Nephron progenitor cell (in vitro differentiated cells): ENCODE measurements at regions not wholly inside any gene's neighbourhood (a gene's known extent, or its start where the extent isn't known, plus 50 kb on each side); places are given as distances from the start of the nearest gene placed in this dataset.

Experiments
- DNase-seq: peaks from one replicate; pipeline ENCODE4 v3.0.0; 2021
- H3K27ac Mint-ChIP-seq: 2 replicates; pipeline ENCODE4 v1.8.0; 2021; ENCODE audit warnings: mild to moderate bottlenecking, moderate library complexity, mixed read lengths
- H3K27me3 Mint-ChIP-seq: 2 replicates; pipeline ENCODE4 v1.8.0; 2021; ENCODE audit warnings: mild to moderate bottlenecking, low read depth, mixed read lengths; ENCODE audit not compliant: poor library complexity
- H3K36me3 Mint-ChIP-seq: 2 replicates; pipeline ENCODE4 v1.8.0; 2021; ENCODE audit warnings: low read depth, mixed read lengths
- H3K4me1 Mint-ChIP-seq: 2 replicates; pipeline ENCODE4 v1.8.0; 2021; ENCODE audit warnings: mixed read lengths
- H3K4me3 Mint-ChIP-seq: 2 replicates; pipeline ENCODE4 v1.8.0; 2021; ENCODE audit warnings: mild to moderate bottlenecking, moderate library complexity, mixed read lengths
- H3K9me3 Mint-ChIP-seq: 2 replicates; pipeline ENCODE4 v1.8.0; 2021; ENCODE audit warnings: mild to moderate bottlenecking, moderate library complexity, mixed read lengths
- CTCF ChIP-seq: fragments of 200-600 bp; sonication (generic); IDR thresholded peaks from 2 replicates; pipeline ENCODE4 v1.5.0; 2021; ENCODE audit warnings: antibody characterized with exemption

DNA sequence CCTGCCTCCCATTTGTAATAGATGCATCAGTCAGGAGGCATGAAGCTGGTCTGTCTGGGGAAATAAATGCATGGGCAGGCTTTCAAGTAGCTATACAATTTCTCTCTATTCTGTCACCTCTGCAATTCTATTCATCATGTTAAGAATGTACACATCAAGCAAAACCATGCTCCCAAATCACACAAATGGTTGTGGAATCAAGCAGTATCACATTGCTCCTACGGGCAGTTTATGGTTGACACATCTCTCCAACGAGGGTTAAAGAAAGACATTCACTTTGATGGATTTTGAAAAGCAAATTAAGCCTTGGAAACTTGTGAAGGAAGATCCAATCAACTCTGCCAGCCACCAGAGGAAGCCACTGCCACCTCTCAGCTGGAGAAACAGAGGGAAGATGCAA lies 1277.4 kb upstream of the TMEM132C start:
- Mint-ChIP-seq H3K4me1 (no peaks in the 10 kb centered on the region), H3K9me3 (peaks cover 20% of the 10 kb centered on the region), H3K4me3 (no peak overlapping the region), H3K27ac (no peak overlapping the region), H3K27me3 (peaks cover 11% of the 10 kb centered on the region), H3K36me3 (no peaks in the 10 kb centered on the region)
- TF ChIP-seq CTCF, result no peak
- DNase-seq, result no peak

DNA sequence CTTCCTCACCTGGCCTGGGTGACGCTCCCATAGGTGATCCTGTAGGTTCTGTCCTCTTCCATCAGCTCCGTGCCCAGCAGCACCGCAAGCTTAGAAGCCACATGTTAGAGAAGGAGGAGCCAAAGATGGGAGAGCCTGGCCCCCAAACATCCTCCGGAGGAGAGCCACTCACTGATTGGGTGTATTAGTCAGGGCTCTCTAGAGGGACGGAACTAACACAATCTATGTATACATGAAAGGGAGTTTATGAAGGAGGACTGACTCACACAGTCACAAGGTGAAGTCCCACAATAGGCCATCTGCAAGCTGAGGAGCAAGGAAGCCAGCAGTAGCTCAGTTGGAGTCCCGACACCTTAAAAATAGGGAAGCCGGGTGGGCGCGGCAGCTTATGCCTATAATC lies 1273.1 kb upstream of the TMEM132C start:
- Mint-ChIP-seq H3K27ac (no peak overlapping the region), H3K27me3 (peaks cover 15% of the 10 kb centered on the region), H3K9me3 (no peaks in the 10 kb centered on the region), H3K4me3 (no peak overlapping the region), H3K4me1 (no peaks in the 10 kb centered on the region), H3K36me3 (no peaks in the 10 kb centered on the region)
- no peak for DNase-seq
- no peak for TF ChIP-seq CTCF

DNA sequence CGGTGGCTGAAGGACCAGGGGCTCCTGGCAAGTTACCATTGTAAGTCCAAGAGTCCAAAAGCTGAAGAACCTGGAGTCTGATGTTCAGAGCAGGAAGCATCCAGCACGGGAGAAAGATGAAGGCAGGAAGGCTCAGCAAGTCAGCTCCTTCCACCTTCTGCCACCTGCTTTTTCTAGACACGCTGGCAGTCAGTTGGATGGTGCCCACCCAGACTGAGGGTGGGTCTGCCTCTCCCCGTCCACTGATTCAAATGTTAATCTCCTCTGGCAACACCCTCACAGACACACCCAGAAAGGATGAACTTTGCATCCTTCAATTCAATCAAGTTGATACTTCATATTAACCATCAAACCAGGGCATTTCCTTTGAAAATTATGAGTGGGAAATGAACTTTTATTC lies 1272.4 kb upstream of the TMEM132C start:
- H3K36me3 Mint-ChIP-seq, result no peaks in the 10 kb centered on the region
- H3K9me3 Mint-ChIP-seq, result no peaks in the 10 kb centered on the region
- peaks cover 12% of the 10 kb centered on the region for H3K27me3 Mint-ChIP-seq
- TF ChIP-seq CTCF, result no peak
- H3K4me1 Mint-ChIP-seq, result no peaks in the 10 kb centered on the region
- DNase-seq, result no peak
- no peak overlapping the region for H3K27ac Mint-ChIP-seq
- no peak overlapping the region for H3K4me3 Mint-ChIP-seq

DNA sequence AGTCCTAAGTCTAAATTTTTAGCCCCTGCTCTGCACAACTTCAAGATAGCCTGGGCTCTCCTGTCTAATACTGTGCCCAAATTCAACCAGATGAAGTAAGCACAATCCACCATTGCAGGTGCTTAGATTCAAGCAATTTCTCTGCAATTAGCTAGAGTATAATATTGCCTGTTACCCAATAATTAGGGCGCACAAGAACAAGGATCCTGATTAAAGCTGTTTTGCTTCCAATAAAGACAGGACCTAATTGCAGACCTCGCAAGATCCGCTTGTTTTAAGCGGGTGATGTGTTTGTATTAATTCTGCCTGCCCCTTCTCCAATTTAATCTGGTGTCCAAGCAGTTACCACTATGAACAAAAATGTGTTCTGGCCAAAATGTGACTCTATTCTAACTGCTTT lies 1268.9 kb upstream of the TMEM132C start:
- Mint-ChIP-seq H3K4me3 (no peak overlapping the region), H3K27ac (no peak overlapping the region), H3K36me3 (no peaks in the 10 kb centered on the region), H3K27me3 (peaks cover 10% of the 10 kb centered on the region), H3K9me3 (no peaks in the 10 kb centered on the region), H3K4me1 (no peaks in the 10 kb centered on the region)
- no peak for TF ChIP-seq CTCF
- DNase-seq, result no peak

DNA sequence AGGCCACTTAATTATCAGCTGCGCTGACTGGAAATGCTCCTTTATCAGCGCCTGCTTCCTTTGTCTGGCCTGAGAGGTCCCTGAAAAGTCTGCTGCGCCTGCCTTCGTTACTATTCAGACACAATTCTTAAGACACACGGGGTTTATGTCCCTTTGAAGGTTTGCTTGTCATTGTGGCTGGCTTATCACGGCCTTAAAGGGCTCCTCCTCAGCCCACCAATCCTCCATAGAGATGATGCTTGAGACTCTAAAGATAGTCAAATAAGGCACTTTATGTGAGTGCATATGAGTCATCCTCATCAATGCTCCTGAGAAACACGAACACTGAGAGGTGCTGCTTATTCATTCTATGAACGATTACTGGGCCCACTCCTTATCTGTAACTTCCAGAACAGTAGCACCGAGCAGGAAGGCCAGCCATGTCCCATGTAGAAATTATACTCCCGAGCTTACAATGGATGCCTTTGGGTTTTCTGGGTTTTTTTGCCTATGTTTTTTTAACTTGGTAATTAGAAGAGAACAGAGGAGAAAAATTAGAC lies 1268.2 kb upstream of the TMEM132C start:
- Mint-ChIP-seq H3K9me3 (no peaks in the 10 kb centered on the region), H3K27ac (no peak overlapping the region), H3K4me1 (no peaks in the 10 kb centered on the region), H3K4me3 (no peak overlapping the region), H3K27me3 (peaks cover 10% of the 10 kb centered on the region), H3K36me3 (no peaks in the 10 kb centered on the region)
- TF ChIP-seq CTCF, result no peak
- no peak for DNase-seq

GRCh38 chr12:126999352-126999751 lies 1267.6 kb upstream of the TMEM132C start:
- H3K9me3 Mint-ChIP-seq, result no peaks in the 10 kb centered on the region
- peaks cover 10% of the 10 kb centered on the region for H3K27me3 Mint-ChIP-seq
- no peaks in the 10 kb centered on the region for H3K36me3 Mint-ChIP-seq
- no peaks in the 10 kb centered on the region for H3K4me1 Mint-ChIP-seq
- TF ChIP-seq CTCF, result no peak
- no peak overlapping the region for H3K27ac Mint-ChIP-seq
- no peak overlapping the region for H3K4me3 Mint-ChIP-seq
- no peak for DNase-seq
